Loucy (cell line): ENCODE measurements at regions not wholly inside any gene's neighbourhood (a gene's known extent, or its start where the extent isn't known, plus 50 kb on each side); places are given as distances from the start of the nearest gene placed in this dataset.

Experiments
- H2AFZ ChIP-seq: fragments of 200-600 bp; sonication (generic); 2 replicates; pipeline ENCODE4 v1.6.0; 2016; ENCODE audit warnings: antibody characterized with exemption, mild to moderate bottlenecking, low read length, moderate library complexity
- H3F3A ChIP-seq: fragments of 200-600 bp; 2 replicates; pipeline ENCODE4 v1.6.0; 2016; ENCODE audit warnings: antibody characterized with exemption, low read depth, mild to moderate bottlenecking
- H3K27me3 ChIP-seq: fragments of 200-600 bp; sonication (generic); 2 replicates; pipeline ENCODE4 v1.6.1; 2014; ENCODE audit warnings: low read length, mild to moderate bottlenecking; ENCODE audit not compliant: insufficient read depth, poor library complexity, severe bottlenecking
- H3K36me3 ChIP-seq: fragments of 200-600 bp; sonication (generic); 2 replicates; pipeline ENCODE4 v1.6.1; 2016; ENCODE audit warnings: low read length; ENCODE audit not compliant: insufficient read depth
- H3K4me1 ChIP-seq: fragments of 200-600 bp; sonication (generic); 2 replicates; pipeline ENCODE4 v1.5.1; 2014; ENCODE audit warnings: low read length, mild to moderate bottlenecking; ENCODE audit not compliant: insufficient read depth, poor library complexity, severe bottlenecking
- H3K4me2 ChIP-seq: fragments of 200-600 bp; sonication (generic); 2 replicates; pipeline ENCODE4 v1.6.0; 2014; ENCODE audit warnings: antibody characterized with exemption, low read length, low read depth, mild to moderate bottlenecking; ENCODE audit not compliant: poor library complexity, severe bottlenecking
- H3K4me3 ChIP-seq: fragments of 200-600 bp; sonication (generic); 2 replicates; pipeline ENCODE4 v1.5.1; 2014; ENCODE audit warnings: low read length, mild to moderate bottlenecking, mixed read lengths; ENCODE audit not compliant: poor library complexity, severe bottlenecking
- H3K79me2 ChIP-seq: fragments of 200-600 bp; sonication (generic); 2 replicates; pipeline ENCODE4 v1.6.1; 2014; ENCODE audit warnings: low read length; ENCODE audit not compliant: insufficient read depth
- H3K9ac ChIP-seq: fragments of 200-600 bp; sonication (generic); 2 replicates; pipeline ENCODE4 v1.6.0; 2014; ENCODE audit warnings: mild to moderate bottlenecking, low read depth, low read length, moderate library complexity; ENCODE audit not compliant: poor library complexity, severe bottlenecking
- H3K9me2 ChIP-seq: fragments of 200-600 bp; sonication (generic); replicated peaks from 2 replicates; pipeline ENCODE4 v1.6.1; 2016; ENCODE audit warnings: low read depth, low read length, mixed read lengths
- H3K9me3 ChIP-seq: fragments of 200-600 bp; sonication (generic); 2 replicates; pipeline ENCODE4 v1.6.1; 2014; ENCODE audit warnings: mild to moderate bottlenecking, antibody characterized with exemption, low read length, low read depth; ENCODE audit not compliant: insufficient read depth
- H4K20me1 ChIP-seq: fragments of 200-600 bp; sonication (generic); 2 replicates; pipeline ENCODE4 v1.6.0; 2014; ENCODE audit warnings: antibody characterized with exemption, low read length, mild to moderate bottlenecking; ENCODE audit not compliant: insufficient read depth, poor library complexity, severe bottlenecking
- EZH2phosphoT487 ChIP-seq: fragments of 200-600 bp; IDR thresholded peaks from 2 replicates; pipeline ENCODE4 v1.6.1; 2018; ENCODE audit warnings: antibody characterized with exemption, mild to moderate bottlenecking, moderate library complexity, borderline replicate concordance
- TF ChIP-seq, protein P1 (sequence below): fragments of 200-600 bp; sonication (generic); conservative IDR thresholded peaks from 2 replicates; pipeline ENCODE4 v1.5.1; 2014; ENCODE audit warnings: mild to moderate bottlenecking, antibody characterized with exemption, low read length

DNA sequence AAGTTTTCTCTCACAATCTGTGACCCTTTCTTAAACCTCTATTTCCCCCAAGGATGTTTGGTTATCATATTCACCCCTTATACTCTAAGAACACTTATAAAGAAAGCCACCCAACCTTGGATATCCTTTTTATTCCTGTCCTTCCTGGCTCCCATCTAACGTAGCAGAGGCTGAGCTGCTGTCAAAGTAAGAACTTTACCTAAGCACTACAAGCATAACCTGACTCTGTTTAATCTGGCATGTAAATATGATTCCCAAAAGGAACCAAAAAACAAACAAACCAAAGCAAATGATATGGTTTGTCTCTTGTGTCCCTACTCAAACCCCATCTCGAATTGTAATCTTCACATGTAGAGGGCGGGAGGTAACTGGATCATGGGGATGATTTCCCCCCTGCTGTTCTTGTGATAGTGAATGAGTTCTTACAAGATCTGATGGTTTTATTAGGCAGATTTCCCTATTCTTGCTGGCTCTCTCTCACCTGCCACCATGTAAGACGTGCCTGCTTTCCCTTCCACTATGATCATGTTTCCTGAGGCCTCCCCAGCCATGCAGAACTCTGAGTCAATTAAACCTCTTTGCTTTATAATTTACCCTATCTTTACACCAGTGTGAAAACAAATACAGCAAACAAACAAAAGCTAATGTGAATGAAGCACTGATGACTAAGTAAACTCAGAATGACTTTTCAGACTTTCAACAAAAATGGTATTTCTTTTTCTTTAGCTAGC is 72.7 kb upstream of the SPOPL start:
- no peak for TF ChIP-seq EZH2phosphoT487
- TF ChIP-seq, protein P1, sequence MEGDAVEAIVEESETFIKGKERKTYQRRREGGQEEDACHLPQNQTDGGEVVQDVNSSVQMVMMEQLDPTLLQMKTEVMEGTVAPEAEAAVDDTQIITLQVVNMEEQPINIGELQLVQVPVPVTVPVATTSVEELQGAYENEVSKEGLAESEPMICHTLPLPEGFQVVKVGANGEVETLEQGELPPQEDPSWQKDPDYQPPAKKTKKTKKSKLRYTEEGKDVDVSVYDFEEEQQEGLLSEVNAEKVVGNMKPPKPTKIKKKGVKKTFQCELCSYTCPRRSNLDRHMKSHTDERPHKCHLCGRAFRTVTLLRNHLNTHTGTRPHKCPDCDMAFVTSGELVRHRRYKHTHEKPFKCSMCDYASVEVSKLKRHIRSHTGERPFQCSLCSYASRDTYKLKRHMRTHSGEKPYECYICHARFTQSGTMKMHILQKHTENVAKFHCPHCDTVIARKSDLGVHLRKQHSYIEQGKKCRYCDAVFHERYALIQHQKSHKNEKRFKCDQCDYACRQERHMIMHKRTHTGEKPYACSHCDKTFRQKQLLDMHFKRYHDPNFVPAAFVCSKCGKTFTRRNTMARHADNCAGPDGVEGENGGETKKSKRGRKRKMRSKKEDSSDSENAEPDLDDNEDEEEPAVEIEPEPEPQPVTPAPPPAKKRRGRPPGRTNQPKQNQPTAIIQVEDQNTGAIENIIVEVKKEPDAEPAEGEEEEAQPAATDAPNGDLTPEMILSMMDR, result no peak
- H3K4me3 ChIP-seq, result no peak overlapping the region
- no peak overlapping the region for H3K4me2 ChIP-seq

DNA sequence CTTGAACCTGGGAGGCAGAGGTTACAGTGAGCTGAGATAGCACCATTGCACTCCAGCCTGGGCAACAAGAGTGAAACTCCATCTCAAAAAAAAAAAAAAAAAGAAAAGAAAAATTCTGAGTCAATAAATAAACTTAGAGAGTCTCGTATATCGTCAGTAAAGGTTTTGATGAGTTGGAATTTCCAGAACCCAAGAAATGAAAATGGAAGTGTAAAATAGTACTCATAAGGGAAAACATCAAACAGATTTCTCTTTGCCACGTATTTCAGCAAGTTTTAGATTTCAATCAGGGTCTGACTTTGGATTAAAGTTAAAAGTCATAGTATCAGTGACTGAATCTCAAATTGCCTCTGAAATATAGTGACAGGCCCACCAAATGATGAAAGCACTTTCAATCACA is 71.4 kb upstream of the SPOPL start:
- Histone ChIP-seq H3K4me2 (no peak overlapping the region), H3K4me1 (no peaks in the 10 kb centered on the region), H3K9ac (no peak overlapping the region), H3K27me3 (no peaks in the 10 kb centered on the region), H3K79me2 (no peaks in the 10 kb centered on the region), H3F3A (no peaks in the 10 kb centered on the region), H2AFZ (no peak overlapping the region), H4K20me1 (no peaks in the 10 kb centered on the region), H3K4me3 (no peak overlapping the region), H3K9me3 (no peaks in the 10 kb centered on the region), H3K36me3 (no peaks in the 10 kb centered on the region), H3K9me2 (no peaks in the 10 kb centered on the region)
- TF ChIP-seq, protein P1, result no peak
- TF ChIP-seq EZH2phosphoT487, result no peak

More for the DNA sequence above, 72.7 kb upstream of the SPOPL start:
- no peaks in the 10 kb centered on the region for H3K4me1 ChIP-seq
- no peaks in the 10 kb centered on the region for H3K36me3 ChIP-seq
- H3K9ac ChIP-seq, result no peak overlapping the region
- H3K9me2 ChIP-seq, result no peaks in the 10 kb centered on the region
- H2AFZ ChIP-seq, result no peak overlapping the region
- H4K20me1 ChIP-seq, result no peaks in the 10 kb centered on the region
- H3K79me2 ChIP-seq, result no peaks in the 10 kb centered on the region
- H3K27me3 ChIP-seq, result no peaks in the 10 kb centered on the region
- no peaks in the 10 kb centered on the region for H3K9me3 ChIP-seq
- H3F3A ChIP-seq, result no peaks in the 10 kb centered on the region

DNA sequence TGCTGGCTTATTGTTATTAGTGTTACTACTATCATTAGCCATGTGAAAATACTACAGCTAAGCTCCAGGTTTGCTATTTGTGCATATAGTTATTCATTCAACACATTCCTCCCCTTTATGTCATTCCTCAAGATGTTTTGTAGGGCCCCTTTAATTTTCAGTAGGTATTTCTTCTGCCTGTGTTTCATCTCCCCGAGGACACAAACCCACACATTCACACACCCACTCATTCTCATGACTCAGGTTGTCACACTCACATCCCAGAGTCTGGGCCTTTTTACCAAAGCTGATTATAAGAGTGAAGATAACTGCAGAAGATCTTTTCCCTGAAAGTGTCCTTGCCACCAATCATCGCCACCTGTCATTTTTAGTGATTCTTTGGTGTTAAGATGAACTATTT is 68.6 kb upstream of the SPOPL start:
- no peaks in the 10 kb centered on the region for H3K9me3 ChIP-seq
- no peak for TF ChIP-seq EZH2phosphoT487
- TF ChIP-seq, protein P1, result no peak
- H3K9ac ChIP-seq, result no peak overlapping the region
- H3F3A ChIP-seq, result no peaks in the 10 kb centered on the region
- H3K4me1 ChIP-seq, result no peaks in the 10 kb centered on the region
- no peak overlapping the region for H3K4me3 ChIP-seq
- no peaks in the 10 kb centered on the region for H3K9me2 ChIP-seq
- H3K4me2 ChIP-seq, result no peak overlapping the region
- H3K79me2 ChIP-seq, result no peaks in the 10 kb centered on the region
- H3K27me3 ChIP-seq, result no peaks in the 10 kb centered on the region
- no peak overlapping the region for H2AFZ ChIP-seq
- no peaks in the 10 kb centered on the region for H3K36me3 ChIP-seq
- no peaks in the 10 kb centered on the region for H4K20me1 ChIP-seq
